ENCODE measurements at regions not wholly inside any gene's neighbourhood (a gene's known extent, or its start where the extent isn't known, plus 50 kb on each side); places are given as distances from the start of the nearest gene placed in this dataset.
A peak's percentile ranks its signal among the peaks of the same experiment; 100 is the strongest.

DNA sequence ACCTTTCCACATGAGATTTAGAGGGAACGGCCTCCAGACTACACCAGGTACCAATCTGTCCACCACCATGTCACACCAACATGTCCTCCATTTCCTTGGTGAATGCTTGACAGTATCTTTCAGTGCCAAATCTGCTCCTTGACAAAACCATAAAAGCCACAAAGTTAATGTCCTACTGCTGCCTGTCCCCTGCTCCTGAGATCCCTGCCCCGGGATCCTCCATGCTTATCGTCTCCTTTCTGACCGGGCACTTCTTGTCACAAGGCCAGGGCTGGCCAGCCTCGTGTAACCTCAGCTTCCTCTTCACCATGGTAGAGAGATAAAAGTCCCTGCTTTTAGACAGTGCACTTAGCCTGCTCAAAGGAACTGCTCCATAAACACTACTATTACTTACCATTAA lies 136.2 kb downstream of the NAV1 start:
- Histone ChIP-seq H3K4me3 (ENCODE audit: low read length in 2 of 2) (no peak overlapping the region), H3K27ac (ENCODE audit: low read depth in 1 of 2, low read length in 2 of 2) (no peak overlapping the region), H3K36me3 (ENCODE audit: control insufficient read depth in 1 of 2, insufficient read depth in 2 of 2, low read length in 1 of 2) (no peaks in the 10 kb centered on the region), H3K4me1 (ENCODE audit: control insufficient read depth in 1 of 2, insufficient read depth in 2 of 2, low read length in 2 of 2) (peaks cover 0 to 10% of the 10 kb centered on the region in 2 donors), H3K9me3 (ENCODE audit: control insufficient read depth, low read length) (no peaks in the 10 kb centered on the region), H3K27me3 (ENCODE audit: control insufficient read depth in 1 of 2, insufficient read depth in 2 of 2, low read length in 1 of 2) (no peaks in the 10 kb centered on the region)
- intact Hi-C loops (cut with DNase I) = no loop called here
- DNase-seq (peak in 1 of 2 donors; percentile 73), ATAC-seq (ENCODE audit: low FRiP score) (no peak)
- 36 to 42% methylated on average over 5 of the region's 5 CpGs for WGBS, 2 donors

DNA sequence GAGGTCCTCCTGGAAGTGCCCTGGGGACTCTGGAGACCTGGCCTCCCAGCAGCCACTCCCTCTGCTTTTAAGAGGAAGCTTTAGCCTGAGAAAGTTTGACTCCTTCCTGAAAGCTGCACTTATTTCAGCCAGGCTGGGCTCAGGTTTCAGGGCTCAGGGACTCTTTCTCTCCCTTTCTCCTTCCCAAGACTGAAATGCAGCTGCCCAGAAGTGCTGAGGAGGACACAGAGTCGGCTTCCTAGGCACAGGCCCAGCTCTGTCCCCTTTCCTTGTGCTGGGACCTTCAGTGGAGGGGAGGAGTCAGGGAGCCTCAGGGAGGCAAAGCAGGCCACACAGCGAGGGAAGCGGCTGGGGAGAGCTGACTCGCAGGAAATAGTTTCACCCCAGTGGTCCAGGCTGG lies 137.3 kb downstream of the NAV1 start:
- peak in 1 of 2 donors; percentile 54 for DNase-seq

GRCh38 chr1:201676641-201677040 lies 137.7 kb downstream of the NAV1 start:
- DNase-seq (no peak), ATAC-seq (ENCODE audit: low FRiP score) (no peak)
- H3K4me3 ChIP-seq (ENCODE audit: low read length in 2 of 2) = no peak overlapping the region
- no peaks in the 10 kb centered on the region for H3K9me3 ChIP-seq (ENCODE audit: control insufficient read depth, low read length)
- H3K36me3 ChIP-seq (ENCODE audit: control insufficient read depth in 1 of 2, insufficient read depth in 2 of 2, low read length in 1 of 2) = no peaks in the 10 kb centered on the region
- H3K27me3 ChIP-seq (ENCODE audit: control insufficient read depth in 1 of 2, insufficient read depth in 2 of 2, low read length in 1 of 2) = no peaks in the 10 kb centered on the region
- intact Hi-C loops (cut with DNase I) = no loop called here
- no peak overlapping the region for H3K27ac ChIP-seq (ENCODE audit: low read depth in 1 of 2, low read length in 2 of 2)
- peaks cover 0 to 10% of the 10 kb centered on the region in 2 donors for H3K4me1 ChIP-seq (ENCODE audit: control insufficient read depth in 1 of 2, insufficient read depth in 2 of 2, low read length in 2 of 2)
- WGBS, 2 donors = 73 to 89% methylated on average over 4 of the region's 4 CpGs

More for the DNA sequence above, 137.3 kb downstream of the NAV1 start:
- Histone ChIP-seq H3K36me3 (ENCODE audit: control insufficient read depth in 1 of 2, insufficient read depth in 2 of 2, low read length in 1 of 2) (no peaks in the 10 kb centered on the region), H3K4me1 (ENCODE audit: control insufficient read depth in 1 of 2, insufficient read depth in 2 of 2, low read length in 2 of 2) (peaks cover 0 to 10% of the 10 kb centered on the region in 2 donors), H3K27ac (ENCODE audit: low read depth in 1 of 2, low read length in 2 of 2) (no peak overlapping the region), H3K27me3 (ENCODE audit: control insufficient read depth in 1 of 2, insufficient read depth in 2 of 2, low read length in 1 of 2) (no peaks in the 10 kb centered on the region), H3K9me3 (ENCODE audit: control insufficient read depth, low read length) (no peaks in the 10 kb centered on the region), H3K4me3 (ENCODE audit: low read length in 2 of 2) (no peak overlapping the region)
- intact Hi-C loops (cut with DNase I) = no loop called here
- ATAC-seq (ENCODE audit: low FRiP score) = peak; percentile 71
- WGBS, 2 donors = 5 to 6% methylated on average over 4 of the region's 4 CpGs

DNA sequence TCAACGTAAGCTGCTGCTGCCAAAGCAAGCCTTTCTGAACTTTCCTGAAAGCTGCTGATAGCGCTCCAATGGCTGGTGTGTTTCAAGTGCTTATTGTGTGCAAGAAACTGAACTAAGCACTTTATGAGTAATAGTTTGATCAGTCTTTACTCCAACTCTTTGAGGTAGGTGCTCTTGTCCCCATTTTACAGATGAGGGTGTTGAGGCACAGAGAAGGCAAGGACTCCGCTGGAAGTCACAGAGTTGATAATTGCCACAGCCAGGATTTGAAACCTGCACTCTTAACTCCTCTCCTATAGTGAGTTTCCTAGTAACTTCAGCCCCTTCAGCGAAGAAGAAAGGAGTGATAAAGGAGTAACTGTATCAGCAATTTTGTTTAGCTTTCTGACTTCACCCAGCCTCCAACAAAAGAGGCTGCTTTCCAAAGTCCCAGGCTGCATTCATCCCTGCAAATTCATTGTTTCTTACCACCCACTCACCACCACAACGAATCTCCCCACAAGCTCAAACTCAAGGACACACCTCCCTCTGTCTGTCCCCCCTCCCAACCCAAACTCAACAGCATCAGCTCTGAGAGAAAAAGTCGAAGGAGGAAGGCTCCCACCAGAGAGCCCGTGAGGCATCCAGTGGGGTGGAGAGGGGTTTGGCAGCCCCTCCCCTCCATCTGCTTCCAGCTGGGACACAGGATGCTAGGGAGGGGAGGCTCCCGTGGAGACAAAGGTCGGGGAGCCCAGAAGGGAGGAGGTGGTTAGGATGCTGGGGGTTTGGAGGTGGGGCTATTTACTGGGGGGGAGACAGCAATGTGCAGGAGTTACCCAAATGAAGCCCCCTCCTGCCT lies 139.6 kb downstream of the NAV1 start:
- Histone ChIP-seq H3K27me3 (ENCODE audit: control insufficient read depth in 1 of 2, insufficient read depth in 2 of 2, low read length in 1 of 2) (no peaks in the 10 kb centered on the region), H3K4me1 (ENCODE audit: control insufficient read depth in 1 of 2, insufficient read depth in 2 of 2, low read length in 2 of 2) (peaks cover 0 to 10% of the 10 kb centered on the region in 2 donors), H3K27ac (ENCODE audit: low read depth in 1 of 2, low read length in 2 of 2) (no peak overlapping the region), H3K4me3 (ENCODE audit: low read length in 2 of 2) (no peak overlapping the region), H3K9me3 (ENCODE audit: control insufficient read depth, low read length) (no peaks in the 10 kb centered on the region), H3K36me3 (ENCODE audit: control insufficient read depth in 1 of 2, insufficient read depth in 2 of 2, low read length in 1 of 2) (no peaks in the 10 kb centered on the region)
- intact Hi-C loops (cut with DNase I) = no loop called here
- WGBS, 2 donors = 64 to 68% methylated on average over 9 of the region's 9 CpGs
- peak in 1 of 2 donors; percentile 21 for DNase-seq
- no peak for ATAC-seq (ENCODE audit: low FRiP score)

DNA sequence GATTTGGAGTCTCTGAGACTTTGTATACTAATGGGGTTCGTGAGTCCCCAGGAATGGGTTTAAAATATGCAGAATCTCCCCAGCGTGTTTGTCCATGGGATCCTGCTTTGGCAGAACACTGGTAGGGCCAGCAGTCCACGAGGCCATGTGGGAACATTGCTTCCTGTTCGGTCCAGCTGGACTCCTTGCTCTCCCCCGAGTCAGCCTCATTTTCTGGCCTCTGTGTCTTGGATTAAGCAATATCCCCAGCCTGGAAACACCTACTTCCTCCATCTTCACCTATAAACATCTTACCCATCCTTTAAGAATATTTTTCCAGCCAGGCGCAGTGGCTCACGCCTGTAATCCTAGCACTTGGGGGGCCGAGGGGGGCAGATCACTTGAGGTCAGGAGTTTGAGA lies 142.4 kb downstream of the NAV1 start:
- intact Hi-C loops (cut with DNase I) = no loop called here
- ATAC-seq (ENCODE audit: low FRiP score) = peak; percentile 57

GRCh38 chr1:201682964-201683363 lies 144.0 kb downstream of the NAV1 start:
- intact Hi-C loops (cut with DNase I) = no loop called here
- H3K4me1 ChIP-seq (ENCODE audit: control insufficient read depth in 1 of 2, insufficient read depth in 2 of 2, low read length in 2 of 2) = no peaks in the 10 kb centered on the region
- no peak for ATAC-seq (ENCODE audit: low FRiP score)

More for the DNA sequence above, 142.4 kb downstream of the NAV1 start:
- Histone ChIP-seq H3K27ac (ENCODE audit: low read depth in 1 of 2, low read length in 2 of 2) (no peak overlapping the region), H3K36me3 (ENCODE audit: control insufficient read depth in 1 of 2, insufficient read depth in 2 of 2, low read length in 1 of 2) (no peaks in the 10 kb centered on the region), H3K9me3 (ENCODE audit: control insufficient read depth, low read length) (no peaks in the 10 kb centered on the region), H3K4me3 (ENCODE audit: low read length in 2 of 2) (no peak overlapping the region), H3K4me1 (ENCODE audit: control insufficient read depth in 1 of 2, insufficient read depth in 2 of 2, low read length in 2 of 2) (no peaks in the 10 kb centered on the region), H3K27me3 (ENCODE audit: control insufficient read depth in 1 of 2, insufficient read depth in 2 of 2, low read length in 1 of 2) (no peaks in the 10 kb centered on the region)
- peak in 1 of 2 donors; percentile 51 for DNase-seq
- 75 to 85% methylated on average over 8 of the region's 8 CpGs for WGBS, 2 donors

DNA sequence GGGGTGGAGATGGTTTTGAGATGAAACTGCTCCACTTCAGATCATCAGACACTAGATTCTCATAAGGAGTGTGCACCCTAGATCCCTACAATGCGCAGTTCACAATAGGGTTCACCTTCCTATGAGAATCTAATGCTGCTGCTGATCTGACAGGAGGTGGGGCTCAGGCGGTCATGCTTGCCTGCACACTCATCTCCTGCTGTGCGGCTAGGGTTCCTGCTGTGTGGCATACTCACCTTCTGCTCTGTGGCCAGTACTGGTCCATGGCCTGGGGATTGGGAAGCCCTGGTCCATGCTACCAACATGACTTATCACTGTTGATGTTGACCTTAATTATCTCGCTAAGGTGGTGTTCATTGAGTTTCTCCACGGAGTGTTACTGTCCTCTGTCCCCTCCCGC lies 144.5 kb downstream of the NAV1 start:
- H3K9me3 ChIP-seq (ENCODE audit: control insufficient read depth, low read length) = no peaks in the 10 kb centered on the region
- no peak for ATAC-seq (ENCODE audit: low FRiP score)

More at GRCh38 chr1:201682964-201683363, 144.0 kb downstream of the NAV1 start:
- Histone ChIP-seq H3K9me3 (ENCODE audit: control insufficient read depth, low read length) (no peaks in the 10 kb centered on the region), H3K36me3 (ENCODE audit: control insufficient read depth in 1 of 2, insufficient read depth in 2 of 2, low read length in 1 of 2) (no peaks in the 10 kb centered on the region), H3K4me3 (ENCODE audit: low read length in 2 of 2) (no peak overlapping the region), H3K27me3 (ENCODE audit: control insufficient read depth in 1 of 2, insufficient read depth in 2 of 2, low read length in 1 of 2) (no peaks in the 10 kb centered on the region), H3K27ac (ENCODE audit: low read depth in 1 of 2, low read length in 2 of 2) (no peak overlapping the region)
- DNase-seq = no peak
- WGBS, 2 donors = 81 to 82% methylated on average over 4 of the region's 4 CpGs

DNA sequence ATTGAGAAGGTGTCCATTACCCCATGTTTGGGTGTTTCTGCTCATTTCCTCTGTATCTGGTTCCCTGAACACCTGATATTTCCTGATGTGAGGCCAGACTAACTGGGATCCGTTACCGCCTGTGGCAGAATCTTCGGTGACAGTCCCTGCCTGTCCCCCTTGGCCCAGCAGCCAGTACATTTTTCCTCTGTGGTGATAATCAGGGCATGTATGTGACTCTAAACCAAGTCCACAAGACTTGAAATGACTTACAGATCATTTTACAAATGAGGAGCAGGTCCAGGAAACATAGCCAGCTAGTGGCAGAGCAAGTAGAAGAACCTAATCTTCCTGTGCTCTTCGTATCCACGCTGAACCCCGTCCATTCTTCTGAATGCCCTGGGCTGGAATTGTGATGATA lies 143.5 kb upstream of the IPO9 start:
- DNase-seq = no peak
- Histone ChIP-seq H3K4me1 (ENCODE audit: control insufficient read depth in 1 of 2, insufficient read depth in 2 of 2, low read length in 2 of 2) (no peaks in the 10 kb centered on the region), H3K27ac (ENCODE audit: low read depth in 1 of 2, low read length in 2 of 2) (no peak overlapping the region), H3K4me3 (ENCODE audit: low read length in 2 of 2) (no peak overlapping the region), H3K9me3 (ENCODE audit: control insufficient read depth, low read length) (no peaks in the 10 kb centered on the region), H3K27me3 (ENCODE audit: control insufficient read depth in 1 of 2, insufficient read depth in 2 of 2, low read length in 1 of 2) (no peaks in the 10 kb centered on the region), H3K36me3 (ENCODE audit: control insufficient read depth in 1 of 2, insufficient read depth in 2 of 2, low read length in 1 of 2) (no peaks in the 10 kb centered on the region)
- intact Hi-C loops (cut with DNase I) = no loop called here
- WGBS, 2 donors = 80 to 81% methylated on average over 6 of the region's 6 CpGs
- ATAC-seq (ENCODE audit: low FRiP score) = no peak

More for the DNA sequence above, 144.5 kb downstream of the NAV1 start:
- no peaks in the 10 kb centered on the region for H3K36me3 ChIP-seq (ENCODE audit: control insufficient read depth in 1 of 2, insufficient read depth in 2 of 2, low read length in 1 of 2)
- no peaks in the 10 kb centered on the region for H3K27me3 ChIP-seq (ENCODE audit: control insufficient read depth in 1 of 2, insufficient read depth in 2 of 2, low read length in 1 of 2)
- intact Hi-C loops (cut with DNase I) = no loop called here
- H3K27ac ChIP-seq (ENCODE audit: low read depth in 1 of 2, low read length in 2 of 2) = no peak overlapping the region
- 92 to 94% methylated on average over 6 of the region's 6 CpGs for WGBS, 2 donors
- H3K4me3 ChIP-seq (ENCODE audit: low read length in 2 of 2) = no peak overlapping the region
- no peak for DNase-seq
- no peaks in the 10 kb centered on the region for H3K4me1 ChIP-seq (ENCODE audit: control insufficient read depth in 1 of 2, insufficient read depth in 2 of 2, low read length in 2 of 2)
